HG03442 (cell line): ENCODE measurements at regions not wholly inside any gene's neighbourhood (a gene's known extent, or its start where the extent isn't known, plus 50 kb on each side); places are given as distances from the start of the nearest gene placed in this dataset.
"Not testable (repeated sequence)": the region's sequence is repeated elsewhere in the genome, so short reads cannot be mapped to it uniquely, and the experiment has no call there.

Experiments
- ATAC-seq: cut with Tn5 transposase; IDR thresholded peaks from one replicate; pipeline ENCODE4 v1.9.1; 2021; ENCODE audit warnings: mild to moderate bottlenecking, moderate library complexity; ENCODE audit not compliant: unreplicated experiment

GRCh38 chr13:24931450-24932251 lies 164.3 kb upstream of the PABPC3 start:
- no peak for ATAC-seq

- not testable (repeated sequence) for ATAC-seq
Observed at GRCh38 chr13:24933106-24934023, 162.6 kb upstream of the PABPC3 start.

GRCh38 chr13:24934024-24934385 lies 161.9 kb upstream of the PABPC3 start:
- not testable (repeated sequence) for ATAC-seq

- ATAC-seq, result no peak
Observed at GRCh38 chr13:24938966-24939365, 157.0 kb upstream of the PABPC3 start.

GRCh38 chr13:24941023-24941713 lies 154.8 kb upstream of the PABPC3 start:
- not testable (repeated sequence) for ATAC-seq

GRCh38 chr13:24943136-24943535 lies 152.8 kb upstream of the PABPC3 start:
- ATAC-seq, result no peak

- not testable (repeated sequence) for ATAC-seq
Observed at GRCh38 chr13:24944073-24944472, 151.9 kb upstream of the PABPC3 start.

- ATAC-seq, result not testable (repeated sequence)
Observed at GRCh38 chr13:24948977-24949376, 147.0 kb upstream of the PABPC3 start.

- not testable (repeated sequence) for ATAC-seq
Observed at GRCh38 chr13:24950611-24951010, 145.3 kb upstream of the PABPC3 start.

- not testable (repeated sequence) for ATAC-seq
Observed at GRCh38 chr13:24967970-24968369, 128.0 kb upstream of the PABPC3 start.

GRCh38 chr13:24968416-24968815 lies 127.5 kb upstream of the PABPC3 start:
- ATAC-seq, result not testable (repeated sequence)

- ATAC-seq, result not testable (repeated sequence)
Observed at GRCh38 chr13:24973102-24973501, 122.8 kb upstream of the PABPC3 start.

GRCh38 chr13:24981181-24981803 lies 114.6 kb upstream of the PABPC3 start:
- not testable (repeated sequence) for ATAC-seq

GRCh38 chr13:24982333-24982999 lies 113.5 kb upstream of the PABPC3 start:
- no peak for ATAC-seq

- no peak for ATAC-seq
Observed at GRCh38 chr13:24983094-24983493, 112.8 kb upstream of the PABPC3 start.

- no peak for ATAC-seq
Observed at GRCh38 chr13:24984134-24984533, 111.8 kb upstream of the PABPC3 start.

GRCh38 chr13:24985107-24985506 lies 110.8 kb upstream of the PABPC3 start:
- ATAC-seq, result no peak

- no peak for ATAC-seq
Observed at GRCh38 chr13:24985896-24986295, 110.0 kb upstream of the PABPC3 start.

GRCh38 chr13:24986826-24987225 lies 109.1 kb upstream of the PABPC3 start:
- ATAC-seq, result no peak

GRCh38 chr13:24989959-24990358 lies 106.0 kb upstream of the PABPC3 start:
- ATAC-seq, result not testable (repeated sequence)
